ENCODE measurements at regions not wholly inside any gene's neighbourhood (a gene's known extent, or its start where the extent isn't known, plus 50 kb on each side); places are given as distances from the start of the nearest gene placed in this dataset.

DNA sequence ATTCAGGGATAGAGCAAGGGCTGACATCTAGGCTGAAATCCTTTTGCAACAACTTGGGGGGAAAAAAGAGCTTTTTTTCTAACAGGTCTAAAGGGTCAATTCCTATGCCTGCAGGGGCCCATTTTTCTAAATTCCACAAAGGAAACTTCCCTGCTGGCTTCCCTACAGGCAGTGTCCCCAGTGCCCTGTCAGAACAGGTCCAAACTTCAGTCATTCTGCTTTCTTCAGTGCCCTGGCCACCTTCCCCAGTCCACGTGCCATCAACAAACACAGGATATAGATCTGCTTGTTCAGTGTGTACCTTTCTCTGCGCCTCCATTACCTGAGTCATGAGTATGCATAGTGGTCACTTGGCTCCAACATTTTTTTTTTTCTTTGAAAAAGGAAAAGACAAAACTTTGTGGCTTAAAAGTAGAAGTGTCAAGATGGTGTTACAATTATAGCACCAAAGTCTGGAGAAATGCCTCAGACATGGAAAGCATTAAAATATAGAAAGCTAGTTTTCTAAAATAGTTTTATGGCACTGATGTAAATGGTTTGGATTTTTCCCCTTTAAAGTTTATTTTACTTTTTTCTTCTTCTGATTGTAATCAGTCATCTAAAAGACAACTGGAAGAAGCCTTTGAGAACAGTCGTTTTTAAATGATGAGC is 84.0 kb upstream of the JADE1 start (continued):
- TF ChIP-seq SP1 (IDR thresholded peaks at IDR 0.05) (no peak), SP1 (CRISPR knock-in tag; IDR thresholded peaks at IDR 0.05) (no peak), ZNF563 (CRISPR knock-in tag; IDR thresholded peaks at IDR 0.05) (no peak), TEAD2 (CRISPR knock-in tag; IDR thresholded peaks at IDR 0.05) (no peak), ZNF816 (CRISPR knock-in tag; IDR thresholded peaks at IDR 0.05; ENCODE audit: borderline replicate concordance) (no peak), SMYD3 (CRISPR knock-in tag; IDR thresholded peaks at IDR 0.05) (no peak), ZNF121 (CRISPR knock-in tag; IDR thresholded peaks at IDR 0.05) (no peak), ZNF558 (CRISPR knock-in tag; IDR thresholded peaks at IDR 0.05; ENCODE audit: borderline replicate concordance) (no peak), SMAD1 (CRISPR knock-in tag; IDR thresholded peaks at IDR 0.05; ENCODE audit: borderline replicate concordance, low read depth) (no peak), HMG20A (CRISPR knock-in tag; IDR thresholded peaks at IDR 0.05; ENCODE audit: borderline replicate concordance) (peak; percentile 55; the same call in 1 of the 2 replicates), ZNF674 (CRISPR knock-in tag; IDR thresholded peaks at IDR 0.05; ENCODE audit: low read depth) (no peak), KAT7 (CRISPR knock-in tag; IDR thresholded peaks at IDR 0.05; ENCODE audit: borderline replicate concordance) (no peak), ZNF747 (CRISPR knock-in tag; IDR thresholded peaks at IDR 0.05; ENCODE audit: borderline replicate concordance) (no peak), MTF2 (CRISPR knock-in tag; IDR thresholded peaks at IDR 0.05; ENCODE audit: borderline replicate concordance) (no peak), SIX4 (CRISPR knock-in tag; IDR thresholded peaks at IDR 0.05) (no peak), MEIS2 (CRISPR knock-in tag; IDR thresholded peaks at IDR 0.05) (no peak), JARID2 (CRISPR knock-in tag; IDR thresholded peaks at IDR 0.05; ENCODE audit: insufficient replicate concordance) (no peak), ZNF296 (CRISPR knock-in tag; conservative IDR thresholded peaks at IDR 0.05) (no peak), GTF2F1 (IDR thresholded peaks at IDR 0.05; ENCODE audit: low read length) (no peak), ISX (CRISPR knock-in tag; conservative IDR thresholded peaks at IDR 0.05) (no peak), KAT2B (IDR thresholded peaks at IDR 0.05; ENCODE audit: borderline replicate concordance, low read depth, low read length) (no peak; the same call in 1 of the 2 replicates), ZNF260 (CRISPR knock-in tag; IDR thresholded peaks at IDR 0.05; ENCODE audit: borderline replicate concordance, low read depth) (no peak), HNRNPUL1 (IDR thresholded peaks at IDR 0.05; ENCODE audit: low read depth, low read length) (no peak), BRCA1 (CRISPR knock-in tag; IDR thresholded peaks at IDR 0.05) (no peak), ADNP (CRISPR knock-in tag; IDR thresholded peaks at IDR 0.05) (no peak)
- TF ChIP-seq, protein P1, sequence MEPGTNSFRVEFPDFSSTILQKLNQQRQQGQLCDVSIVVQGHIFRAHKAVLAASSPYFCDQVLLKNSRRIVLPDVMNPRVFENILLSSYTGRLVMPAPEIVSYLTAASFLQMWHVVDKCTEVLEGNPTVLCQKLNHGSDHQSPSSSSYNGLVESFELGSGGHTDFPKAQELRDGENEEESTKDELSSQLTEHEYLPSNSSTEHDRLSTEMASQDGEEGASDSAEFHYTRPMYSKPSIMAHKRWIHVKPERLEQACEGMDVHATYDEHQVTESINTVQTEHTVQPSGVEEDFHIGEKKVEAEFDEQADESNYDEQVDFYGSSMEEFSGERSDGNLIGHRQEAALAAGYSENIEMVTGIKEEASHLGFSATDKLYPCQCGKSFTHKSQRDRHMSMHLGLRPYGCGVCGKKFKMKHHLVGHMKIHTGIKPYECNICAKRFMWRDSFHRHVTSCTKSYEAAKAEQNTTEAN (CRISPR knock-in tag; conservative IDR thresholded peaks at IDR 0.05), result no peak
- TF ChIP-seq, protein P2, sequence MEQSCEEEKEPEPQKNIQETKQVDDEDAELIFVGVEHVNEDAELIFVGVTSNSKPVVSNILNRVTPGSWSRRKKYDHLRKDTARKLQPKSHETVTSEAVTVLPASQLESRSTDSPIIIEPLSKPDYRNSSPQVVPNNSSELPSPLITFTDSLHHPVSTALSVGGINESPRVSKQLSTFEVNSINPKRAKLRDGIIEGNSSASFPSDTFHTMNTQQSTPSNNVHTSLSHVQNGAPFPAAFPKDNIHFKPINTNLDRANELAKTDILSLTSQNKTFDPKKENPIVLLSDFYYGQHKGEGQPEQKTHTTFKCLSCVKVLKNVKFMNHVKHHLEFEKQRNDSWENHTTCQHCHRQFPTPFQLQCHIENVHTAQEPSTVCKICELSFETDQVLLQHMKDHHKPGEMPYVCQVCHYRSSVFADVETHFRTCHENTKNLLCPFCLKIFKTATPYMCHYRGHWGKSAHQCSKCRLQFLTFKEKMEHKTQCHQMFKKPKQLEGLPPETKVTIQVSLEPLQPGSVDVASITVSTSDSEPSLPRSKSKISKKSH (CRISPR knock-in tag; IDR thresholded peaks at IDR 0.05; ENCODE audit: borderline replicate concordance), result no peak
- TF ChIP-seq, protein P3, sequence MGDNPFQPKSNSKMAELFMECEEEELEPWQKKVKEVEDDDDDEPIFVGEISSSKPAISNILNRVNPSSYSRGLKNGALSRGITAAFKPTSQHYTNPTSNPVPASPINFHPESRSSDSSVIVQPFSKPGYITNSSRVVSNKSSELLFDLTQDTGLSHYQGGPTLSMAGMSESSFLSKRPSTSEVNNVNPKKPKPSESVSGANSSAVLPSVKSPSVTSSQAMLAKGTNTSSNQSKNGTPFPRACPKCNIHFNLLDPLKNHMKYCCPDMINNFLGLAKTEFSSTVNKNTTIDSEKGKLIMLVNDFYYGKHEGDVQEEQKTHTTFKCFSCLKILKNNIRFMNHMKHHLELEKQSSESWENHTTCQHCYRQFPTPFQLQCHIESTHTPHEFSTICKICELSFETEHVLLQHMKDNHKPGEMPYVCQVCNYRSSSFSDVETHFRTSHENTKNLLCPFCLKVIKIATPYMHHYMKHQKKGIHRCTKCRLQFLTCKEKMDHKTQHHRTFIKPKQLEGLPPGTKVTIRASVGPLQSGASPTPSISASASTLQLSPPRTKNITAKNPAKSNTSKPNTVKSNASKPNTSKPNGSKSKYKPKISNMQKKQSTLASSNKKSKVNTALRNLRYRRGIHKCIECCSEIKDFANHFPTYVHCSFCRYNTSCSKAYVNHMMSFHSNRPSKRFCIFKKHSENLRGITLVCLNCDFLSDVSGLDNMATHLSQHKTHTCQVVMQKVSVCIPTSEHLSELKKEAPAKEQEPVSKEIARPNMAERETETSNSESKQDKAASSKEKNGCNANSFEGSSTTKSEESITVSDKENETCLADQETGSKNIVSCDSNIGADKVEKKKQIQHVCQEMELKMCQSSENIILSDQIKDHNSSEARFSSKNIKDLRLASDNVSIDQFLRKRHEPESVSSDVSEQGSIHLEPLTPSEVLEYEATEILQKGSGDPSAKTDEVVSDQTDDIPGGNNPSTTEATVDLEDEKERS (CRISPR knock-in tag; IDR thresholded peaks at IDR 0.05), result no peak

Measured in HepG2 (cell line).